ENCODE measurements at regions not wholly inside any gene's neighbourhood (a gene's known extent, or its start where the extent isn't known, plus 50 kb on each side); places are given as distances from the start of the nearest gene placed in this dataset.

DNA sequence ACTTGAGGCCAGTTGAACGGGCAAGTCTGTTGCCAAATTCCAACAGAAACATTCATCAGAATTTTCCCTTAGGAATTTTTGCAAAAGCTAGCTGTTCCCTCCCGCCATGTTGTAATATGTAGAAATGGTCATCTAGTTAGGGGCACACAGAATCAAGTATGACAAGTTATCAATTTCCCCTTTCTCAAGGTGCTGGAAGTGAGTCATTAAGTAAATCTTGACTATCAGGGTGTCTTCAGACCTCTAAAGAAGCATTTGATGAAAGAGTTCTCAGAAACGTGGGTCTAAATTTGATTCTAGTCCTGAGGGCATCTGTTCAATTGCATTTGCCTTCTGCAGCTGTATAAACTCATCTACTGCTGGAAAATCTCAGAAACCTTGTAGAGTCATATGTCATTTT lies 123.4 kb upstream of the FRMD4B start:
- Histone ChIP-seq H3K27ac (ENCODE audit: low read length) (no peak overlapping the region), H3K79me2 (ENCODE audit: insufficient read depth, low read length) (no peaks in the 10 kb centered on the region), H3K36me3 (ENCODE audit: insufficient read depth, low read length) (no peaks in the 10 kb centered on the region), H3K9ac (ENCODE audit: low read depth, low read length) (no peak overlapping the region), H3K9me3 (ENCODE audit: insufficient read depth, low read length, severe bottlenecking) (no peaks in the 10 kb centered on the region), H3K4me3 (ENCODE audit: low read depth in 1 of 2, low read length in 2 of 2) (no peak overlapping the region), H3K27me3 (ENCODE audit: insufficient read depth, low read length, poor library complexity) (peaks cover 2% of the 10 kb centered on the region), H4K20me1 (ENCODE audit: insufficient read depth, low read length) (no peaks in the 10 kb centered on the region), H3K4me2 (ENCODE audit: insufficient read depth, low read length) (no peak overlapping the region), H3K4me1 (ENCODE audit: insufficient read depth, low read length) (no peaks in the 10 kb centered on the region), H2AFZ (ENCODE audit: low read depth, low read length) (no peak overlapping the region)
- ATAC-seq (ENCODE audit: insufficient read depth, low read depth), result no peak
- no peak for DNase-seq
- TF ChIP-seq EZH2 (IDR thresholded peaks at IDR 0.05; ENCODE audit: borderline replicate concordance, low read depth, low read length, severe bottlenecking) (no peak), CTCF (IDR thresholded peaks at IDR 0.05; ENCODE audit: borderline replicate concordance, extremely low read depth, low read length, poor library complexity, severe bottlenecking) (no peak)

DNA sequence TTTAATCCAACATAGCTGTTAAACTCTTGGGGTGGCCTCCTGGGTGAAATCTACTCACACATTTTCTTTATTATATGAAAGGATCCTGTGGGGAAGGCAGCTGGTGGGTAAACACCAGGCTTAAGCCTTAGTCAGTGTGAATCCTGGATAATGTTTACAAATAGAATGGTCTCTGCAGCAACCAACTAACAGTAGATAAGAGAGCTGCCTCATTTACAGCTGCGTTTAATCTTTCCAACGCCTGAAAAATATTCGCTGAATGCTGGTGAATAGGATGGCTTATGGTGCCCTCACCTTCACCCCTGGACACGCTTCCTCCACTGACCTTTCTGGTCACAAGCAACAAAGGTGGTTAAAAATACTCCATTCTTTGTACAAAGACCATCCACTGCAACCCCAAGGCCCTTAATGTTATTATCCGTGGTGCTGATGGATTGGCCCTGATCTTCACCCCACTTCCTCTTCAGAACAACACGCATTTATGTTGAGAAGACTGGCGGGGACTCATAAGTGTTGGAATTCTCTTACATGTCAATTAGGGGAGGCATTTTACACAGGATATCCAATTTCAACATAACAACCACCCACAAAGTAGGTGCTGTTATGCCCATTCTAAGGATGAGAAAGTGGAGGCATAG lies 120.0 kb upstream of the FRMD4B start:
- ATAC-seq (ENCODE audit: insufficient read depth, low read depth) (no peak), DNase-seq (no peak)
- no peak for TF ChIP-seq CTCF (IDR thresholded peaks at IDR 0.05; ENCODE audit: borderline replicate concordance, extremely low read depth, low read length, poor library complexity, severe bottlenecking)
- no peak for TF ChIP-seq EZH2 (IDR thresholded peaks at IDR 0.05; ENCODE audit: borderline replicate concordance, low read depth, low read length, severe bottlenecking)
- H2AFZ ChIP-seq (ENCODE audit: low read depth, low read length), result no peak overlapping the region
- H3K4me1 ChIP-seq (ENCODE audit: insufficient read depth, low read length), result no peaks in the 10 kb centered on the region
- H3K9me3 ChIP-seq (ENCODE audit: insufficient read depth, low read length, severe bottlenecking), result no peaks in the 10 kb centered on the region
- no peaks in the 10 kb centered on the region for H3K36me3 ChIP-seq (ENCODE audit: insufficient read depth, low read length)
- peaks cover 2% of the 10 kb centered on the region for H3K27me3 ChIP-seq (ENCODE audit: insufficient read depth, low read length, poor library complexity)
- H3K27ac ChIP-seq (ENCODE audit: low read length), result no peak overlapping the region
- no peak overlapping the region for H3K9ac ChIP-seq (ENCODE audit: low read depth, low read length)
- H3K4me3 ChIP-seq (ENCODE audit: low read depth in 1 of 2, low read length in 2 of 2), result no peak overlapping the region
- no peaks in the 10 kb centered on the region for H3K79me2 ChIP-seq (ENCODE audit: insufficient read depth, low read length)
- no peaks in the 10 kb centered on the region for H4K20me1 ChIP-seq (ENCODE audit: insufficient read depth, low read length)
- H3K4me2 ChIP-seq (ENCODE audit: insufficient read depth, low read length), result no peak overlapping the region

DNA sequence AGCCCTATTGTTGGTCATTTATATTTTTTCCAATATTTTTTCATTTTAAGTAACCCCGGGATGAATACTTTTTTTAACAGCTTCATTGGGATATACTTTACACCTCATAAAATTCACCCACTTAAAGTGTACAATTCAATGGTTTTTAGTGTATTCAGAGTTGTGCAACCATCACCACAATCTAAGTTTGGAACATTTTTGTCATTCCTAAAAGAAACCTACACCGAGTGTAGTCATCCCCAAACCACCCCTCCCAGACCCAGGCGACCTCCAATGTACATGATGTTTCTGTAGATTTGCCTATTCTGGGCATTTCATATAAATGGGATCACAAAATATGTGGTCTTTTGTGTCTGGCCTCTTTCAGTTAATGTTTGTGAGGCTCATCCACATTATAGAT lies 118.3 kb upstream of the FRMD4B start:
- H3K36me3 ChIP-seq (ENCODE audit: insufficient read depth, low read length), result no peaks in the 10 kb centered on the region
- ATAC-seq (ENCODE audit: insufficient read depth, low read depth) (no peak), DNase-seq (no peak)
- H3K27ac ChIP-seq (ENCODE audit: low read length), result no peak overlapping the region
- H3K9me3 ChIP-seq (ENCODE audit: insufficient read depth, low read length, severe bottlenecking), result no peaks in the 10 kb centered on the region
- no peak overlapping the region for H3K9ac ChIP-seq (ENCODE audit: low read depth, low read length)
- no peaks in the 10 kb centered on the region for H3K27me3 ChIP-seq (ENCODE audit: insufficient read depth, low read length, poor library complexity)
- no peaks in the 10 kb centered on the region for H3K4me1 ChIP-seq (ENCODE audit: insufficient read depth, low read length)
- H3K79me2 ChIP-seq (ENCODE audit: insufficient read depth, low read length), result no peaks in the 10 kb centered on the region
- TF ChIP-seq EZH2 (IDR thresholded peaks at IDR 0.05; ENCODE audit: borderline replicate concordance, low read depth, low read length, severe bottlenecking), result no peak
- no peak for TF ChIP-seq CTCF (IDR thresholded peaks at IDR 0.05; ENCODE audit: borderline replicate concordance, extremely low read depth, low read length, poor library complexity, severe bottlenecking)
- no peak overlapping the region for H3K4me3 ChIP-seq (ENCODE audit: low read depth in 1 of 2, low read length in 2 of 2)
- H3K4me2 ChIP-seq (ENCODE audit: insufficient read depth, low read length), result no peak overlapping the region
- H4K20me1 ChIP-seq (ENCODE audit: insufficient read depth, low read length), result no peaks in the 10 kb centered on the region
- H2AFZ ChIP-seq (ENCODE audit: low read depth, low read length), result no peak overlapping the region

Data from DND-41 (cell line).